Panc1 (cell line): ENCODE measurements at regions not wholly inside any gene's neighbourhood (a gene's known extent, or its start where the extent isn't known, plus 50 kb on each side); places are given as distances from the start of the nearest gene placed in this dataset.
"Not testable (repeated sequence)": the region's sequence is repeated elsewhere in the genome, so short reads cannot be mapped to it uniquely, and the experiment has no call there.

ENCODE experiments used
- ATAC-seq: fragments of 200-7000 bp; cut with Tn5 transposase; 2 replicates; pipeline ENCODE4 v1.9.1; 2020; ENCODE audit warnings: mild to moderate bottlenecking, moderate library complexity
- BruUV-seq: library from RNA; stranded (reverse); fragments of 400-500 nt; replicated peaks from 2 replicates; lab custom pipeline; 2021; lab: Mats Ljungman, UMichigan
- CTCF ChIA-PET: fragments of 300-600 bp; sonication (Branson Sonifier 250); formaldehyde crosslinking; loops from one replicate; lab custom pipeline; 2022; ENCODE audit warnings: antibody characterized with exemption; lab: Charles Lee
- POLR2A ChIA-PET: fragments of 300-600 bp; sonication (Branson Sonifier 250); formaldehyde crosslinking; loops from one replicate; lab custom pipeline; 2022; ENCODE audit warnings: antibody characterized with exemption; lab: Charles Lee
- DNase-seq: peaks from one replicate; pipeline ENCODE4 v3.0.0-alpha.2; 2010; ENCODE audit warnings: low read depth, low spot score
- H3K27ac ChIP-seq: 2 replicates; pipeline ENCODE4 v1.5.1; 2011; ENCODE audit warnings: mild to moderate bottlenecking, low read length, inconsistent platforms
- H3K27me3 ChIP-seq: fragments of 200-500 bp; sonication (Bioruptor generic); 2 replicates; pipeline ENCODE4 v1.6.0; 2014; ENCODE audit warnings: low read length, inconsistent platforms; ENCODE audit not compliant: control insufficient read depth, insufficient read depth
- H3K36me3 ChIP-seq: fragments of 200-500 bp; sonication (Bioruptor generic); 2 replicates; pipeline ENCODE4 v1.5.1; 2014; ENCODE audit warnings: inconsistent platforms, mild to moderate bottlenecking, low read length, moderate library complexity; ENCODE audit not compliant: control insufficient read depth, insufficient read depth
- H3K4me1 ChIP-seq: 2 replicates; pipeline ENCODE4 v1.5.1; 2011; ENCODE audit warnings: inconsistent platforms, mild to moderate bottlenecking, low read length, moderate library complexity; ENCODE audit not compliant: control insufficient read depth, insufficient read depth
- H3K4me3 ChIP-seq, 2 experiments: 2 replicates each; pipeline ENCODE4 v1.5.1; 2011 to 2012; ENCODE audit warnings: low read depth in 2 of 2, low read length in 2 of 2, mild to moderate bottlenecking in 2 of 2, inconsistent platforms in 1 of 2, moderate library complexity in 1 of 2
- H3K9me3 ChIP-seq: fragments of 200-500 bp; sonication (Bioruptor generic); 2 replicates; pipeline ENCODE4 v1.5.1; 2014; ENCODE audit warnings: low read depth, mild to moderate bottlenecking, inconsistent platforms, low read length, moderate library complexity; ENCODE audit not compliant: control insufficient read depth, insufficient read depth
- CTCF ChIP-seq: fragments of 450-650 bp; IDR thresholded peaks from 2 replicates; pipeline ENCODE4 v1.5.1; 2017; ENCODE audit warnings: mild to moderate bottlenecking
- POLR2AphosphoS5 ChIP-seq: IDR thresholded peaks from 2 replicates; pipeline ENCODE4 v1.6.1; 2012; ENCODE audit warnings: mild to moderate bottlenecking, low read depth, low read length, moderate library complexity
- REST ChIP-seq, 2 experiments: IDR thresholded peaks; 2 replicates each; pipeline ENCODE4 v1.6.1; 2011 to 2012; ENCODE audit warnings: low read depth in 2 of 2, control low read depth in 1 of 2, low read length in 1 of 2, mild to moderate bottlenecking in 1 of 2, moderate library complexity in 1 of 2; ENCODE audit not compliant: insufficient read depth in 1 of 2
- SIN3A ChIP-seq: IDR thresholded peaks from 2 replicates; pipeline ENCODE4 v1.6.1; 2012; ENCODE audit warnings: low read depth, mild to moderate bottlenecking, low read length, moderate library complexity, borderline replicate concordance; ENCODE audit not compliant: insufficient read depth
- TCF7L2 ChIP-seq: IDR thresholded peaks from 2 replicates; pipeline ENCODE4 v1.6.1; 2011; ENCODE audit warnings: mild to moderate bottlenecking, low read depth, low read length, inconsistent platforms
- in situ Hi-C: cut with HindIII; loops from 2 replicates; pipeline ENCODE4 v1.10.0; 2016; ENCODE audit warnings: low sequenced_read_pairs, low pct_unique_long_range_greater_than_20kb
- intact Hi-C: fragments of 100-400 bp; cut with micrococcal nuclease; formaldehyde crosslinking; loops from one replicate; pipeline ENCODE4 v1.10.0; 2022; ENCODE audit not compliant: unreplicated experiment

GRCh38 chr22:22120160-22120559 is 124.4 kb upstream of the VPREB1 start:
- no peak for ATAC-seq
- no peak for DNase-seq
- Histone ChIP-seq H3K27me3 (no peaks in the 10 kb centered on the region), H3K27ac (no peak overlapping the region), H3K4me3 (no peak overlapping the region), H3K4me1 (no peaks in the 10 kb centered on the region), H3K36me3 (no peaks in the 10 kb centered on the region), H3K9me3 (no peaks in the 10 kb centered on the region)
- ChIA-PET CTCF (no interaction called here), POLR2A (no interaction called here)
- TF ChIP-seq CTCF = no peak
- TF ChIP-seq TCF7L2 = no peak
- no peak for TF ChIP-seq REST (IDR thresholded peaks at IDR 0.05; ENCODE audit: insufficient read depth in 1 of 2, low read depth in 2 of 2, low read length in 1 of 2)
- TF ChIP-seq SIN3A = no peak
- TF ChIP-seq POLR2AphosphoS5 = no peak
- in situ Hi-C loops (no loop called here), intact Hi-C loops (no loop called here)
- no TSS peak for BruUV-seq

- Histone ChIP-seq H3K9me3 (no peaks in the 10 kb centered on the region), H3K27me3 (no peaks in the 10 kb centered on the region), H3K4me3 (no peak overlapping the region), H3K27ac (no peak overlapping the region), H3K36me3 (no peaks in the 10 kb centered on the region), H3K4me1 (no peaks in the 10 kb centered on the region)
- in situ Hi-C loops (no loop called here), intact Hi-C loops (no loop called here)
- ATAC-seq (no peak), DNase-seq (no peak)
- TF ChIP-seq REST (IDR thresholded peaks at IDR 0.05; ENCODE audit: insufficient read depth in 1 of 2, low read depth in 2 of 2, low read length in 1 of 2) (no peak), TCF7L2 (no peak), SIN3A (no peak), CTCF (no peak), POLR2AphosphoS5 (no peak)
- ChIA-PET POLR2A (no interaction called here), CTCF (interaction anchor here (1.3 kb wide), 1 partner anchor 58 kb away, joined by 3 read pairs; no protein-coding TSS in a partner anchor)
- BruUV-seq = no TSS peak
Measured at GRCh38 chr22:22118987-22119386, 125.6 kb upstream of the VPREB1 start.

GRCh38 chr22:22117864-22118544 is 126.6 kb upstream of the VPREB1 start:
- POLR2A ChIA-PET, H3K27me3 ChIP-seq, H3K27ac ChIP-seq, H3K4me3 ChIP-seq, intact Hi-C loops, in situ Hi-C loops, H3K9me3 ChIP-seq, H3K36me3 ChIP-seq, H3K4me1 ChIP-seq, CTCF ChIA-PET, BruUV-seq, DNase-seq, ATAC-seq: not testable (repeated sequence)
